Endothelial cell of umbilical vein (primary cell): ENCODE measurements at regions not wholly inside any gene's neighbourhood (a gene's known extent, or its start where the extent isn't known, plus 50 kb on each side); places are given as distances from the start of the nearest gene placed in this dataset.

Experiments
- EZH2 ChIP-seq: IDR thresholded peaks from 2 replicates; pipeline ENCODE4 v1.6.1; 2012; ENCODE audit warnings: borderline replicate concordance, low read depth, mild to moderate bottlenecking, moderate library complexity, low read length, inconsistent platforms; ENCODE audit not compliant: severe bottlenecking
- POLR2A ChIP-seq: IDR thresholded peaks from 2 replicates; pipeline ENCODE4 v1.6.1; 2012; ENCODE audit warnings: low read depth, mild to moderate bottlenecking, control low read depth, low read length
- POLR2AphosphoS5 ChIP-seq: IDR thresholded peaks from 2 replicates; pipeline ENCODE4 v1.6.1; 2012; ENCODE audit warnings: low read depth, mild to moderate bottlenecking, control low read depth, low read length, moderate library complexity; ENCODE audit not compliant: insufficient read depth
- TF ChIP-seq, protein P1 (sequence below): IDR thresholded peaks from 2 replicates; pipeline ENCODE4 v1.6.1; 2011; ENCODE audit not compliant: insufficient read depth, insufficient read length

DNA sequence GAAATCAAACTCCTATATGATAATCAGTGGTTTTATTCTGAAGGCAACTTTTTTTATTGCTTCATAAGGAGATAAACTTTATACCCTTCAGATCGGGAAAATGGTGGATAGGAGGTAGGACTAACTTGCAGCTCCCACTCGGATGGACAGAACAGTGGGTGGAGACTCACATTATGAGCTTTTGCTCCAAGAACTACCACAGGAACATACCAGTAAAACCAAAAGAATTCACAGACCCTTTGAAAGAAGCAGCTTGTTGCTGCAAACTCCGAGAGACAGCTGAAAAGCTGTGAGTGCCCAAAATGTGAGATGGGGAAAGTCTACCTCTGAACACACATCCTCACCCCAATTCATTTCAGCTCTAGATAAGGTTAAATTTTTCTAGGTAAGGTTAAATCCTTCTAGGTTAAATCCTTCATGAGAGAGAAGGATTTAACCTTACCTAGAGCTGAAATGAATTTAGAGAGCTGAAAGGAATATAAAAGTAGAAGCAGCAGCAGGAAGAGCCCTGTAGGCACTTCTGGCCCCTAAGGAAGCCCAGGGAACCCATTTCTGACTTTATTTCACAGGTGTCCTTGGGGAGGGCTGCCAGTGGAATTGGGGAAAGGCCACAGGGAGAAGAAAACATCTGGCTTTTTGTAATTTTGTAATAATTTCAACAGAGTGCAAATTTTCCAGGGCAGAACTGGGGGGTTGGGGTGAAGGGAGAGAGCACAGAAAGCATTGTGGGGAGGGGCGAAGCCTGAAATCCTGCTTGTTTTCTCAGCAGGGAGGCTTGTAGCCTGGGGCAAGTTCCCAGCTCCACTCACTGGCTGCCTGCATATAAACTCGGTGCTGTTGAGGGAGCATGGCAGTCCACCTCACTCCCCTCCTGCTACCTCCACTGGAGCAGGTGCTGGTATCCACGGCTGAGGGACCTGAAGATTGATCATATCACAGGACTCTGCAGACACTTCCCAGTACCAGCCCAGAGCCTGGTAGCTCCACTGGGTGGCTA lies 65.9 kb upstream of the HCRTR2 start:
- no peak for TF ChIP-seq POLR2A
- TF ChIP-seq, protein P1, sequence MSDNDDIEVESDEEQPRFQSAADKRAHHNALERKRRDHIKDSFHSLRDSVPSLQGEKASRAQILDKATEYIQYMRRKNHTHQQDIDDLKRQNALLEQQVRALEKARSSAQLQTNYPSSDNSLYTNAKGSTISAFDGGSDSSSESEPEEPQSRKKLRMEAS = no peak
- no peak for TF ChIP-seq POLR2AphosphoS5
- TF ChIP-seq EZH2 = no peak
